ENCODE measurements at regions not wholly inside any gene's neighbourhood (a gene's known extent, or its start where the extent isn't known, plus 50 kb on each side); places are given as distances from the start of the nearest gene placed in this dataset.
"Not testable (repeated sequence)": the region's sequence is repeated elsewhere in the genome, so short reads cannot be mapped to it uniquely, and the experiment has no call there.

DNA sequence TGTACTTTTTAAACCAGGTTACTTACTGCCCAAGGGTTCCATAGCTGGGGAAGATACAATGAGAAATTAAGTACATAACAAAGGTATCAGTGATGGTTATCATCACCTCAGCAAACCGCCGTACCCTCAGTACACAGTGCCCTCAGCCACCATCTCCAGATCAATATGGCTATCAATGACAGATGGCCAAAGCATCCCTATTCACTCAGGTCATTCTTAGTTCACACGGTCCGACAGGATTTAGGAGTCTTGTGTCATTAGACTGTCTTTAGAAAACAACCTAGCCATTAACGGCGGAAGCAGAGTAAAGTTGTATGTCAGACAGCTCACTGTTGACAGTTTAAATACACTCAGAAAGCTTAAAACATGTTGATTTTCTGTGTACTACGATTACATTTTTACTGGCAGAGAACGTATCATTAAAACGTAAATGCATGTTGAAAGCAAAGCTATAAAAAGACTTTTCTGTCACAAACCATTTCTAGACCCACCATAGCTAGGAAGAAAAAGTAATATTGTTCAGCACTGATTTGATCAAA, 106.9 kb downstream of the HOXA1 start:
- Histone ChIP-seq H3K27ac (no peak overlapping the region), H3K36me3 (replicated peaks in 1 of 2) (no peaks in the 10 kb centered on the region), H3K27me3 (no peaks in the 10 kb centered on the region), H3K4me3 (no peak overlapping the region), H3K4me1 (replicated peaks in 1 of 2) (no peaks in the 10 kb centered on the region), H3K9me3 (replicated peaks in 1 of 3) (no peaks in the 10 kb centered on the region)
- DNase-seq: no peak
- WGBS, 4 donors: 71 to 80% (median 78%) methylated on average over 9 of the region's 9 CpGs
- intact Hi-C loops (cut with DNase I): loop anchor here in 1 of 2 donors (5.0 kb wide), 1 partner anchor 93 kb away; no protein-coding TSS in a partner anchor
- TF ChIP-seq POLR2A (IDR thresholded peaks at IDR 0.05) (no peak), CTCF (IDR thresholded peaks at IDR 0.05) (no peak)

DNA sequence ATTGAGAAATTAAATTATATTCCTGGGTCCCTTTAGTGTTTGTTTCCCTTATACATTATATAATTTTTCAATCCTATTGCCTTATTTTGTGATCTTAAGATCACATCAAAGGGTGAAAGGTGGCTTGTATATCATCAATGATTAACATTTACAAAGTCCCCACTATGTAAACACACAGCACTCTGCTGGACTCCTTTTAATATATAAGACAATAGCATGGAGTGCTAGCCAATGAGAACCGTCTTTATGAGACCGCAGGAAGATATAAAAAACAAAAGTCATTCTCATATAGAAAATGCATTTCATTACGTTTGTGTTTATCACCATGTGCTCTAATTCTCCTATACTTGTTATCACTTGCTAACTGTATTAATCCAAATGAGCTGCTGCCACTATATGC, 108.5 kb downstream of the HOXA1 start:
- no peak overlapping the region for H3K27ac ChIP-seq
- H3K27me3 ChIP-seq: no peaks in the 10 kb centered on the region
- no peak overlapping the region for H3K4me3 ChIP-seq
- H3K36me3 ChIP-seq (replicated peaks in 1 of 2): no peaks in the 10 kb centered on the region
- no peak for DNase-seq
- no peaks in the 10 kb centered on the region for H3K4me1 ChIP-seq (replicated peaks in 1 of 2)
- intact Hi-C loops (cut with DNase I): loop anchor here in 1 of 2 donors (5.0 kb wide), 1 partner anchor 95 kb away; no protein-coding TSS in a partner anchor
- WGBS, 4 donors: 81 to 90% (median 86%) methylated on average over 3 of the region's 3 CpGs
- no peaks in the 10 kb centered on the region for H3K9me3 ChIP-seq (replicated peaks in 1 of 3)
- no peak for TF ChIP-seq POLR2A (IDR thresholded peaks at IDR 0.05)
- no peak for TF ChIP-seq CTCF (IDR thresholded peaks at IDR 0.05)

DNA sequence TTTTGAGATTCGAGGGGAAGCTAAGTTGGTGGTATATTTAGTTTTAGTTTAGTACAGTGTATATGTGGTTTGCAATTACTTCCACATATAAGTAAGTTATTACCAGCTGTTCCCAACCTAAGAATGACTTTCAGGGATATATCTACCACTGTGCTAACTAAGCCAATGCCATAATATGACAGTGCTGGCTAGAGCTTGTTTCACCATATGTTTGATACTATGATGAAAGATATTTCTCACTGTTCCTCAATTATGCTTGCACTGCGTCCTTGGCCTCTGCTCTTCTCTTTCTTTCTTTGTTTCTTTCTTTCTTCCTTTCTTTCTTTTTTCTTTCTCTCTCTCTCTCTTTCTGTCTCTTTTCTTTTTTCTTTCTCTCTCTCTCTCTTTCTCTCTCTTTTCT, 113.8 kb upstream of the SKAP2 start:
- no peaks in the 10 kb centered on the region for H3K27me3 ChIP-seq
- H3K4me3 ChIP-seq: no peak overlapping the region
- intact Hi-C loops (cut with DNase I): no loop called here
- no peaks in the 10 kb centered on the region for H3K36me3 ChIP-seq (replicated peaks in 1 of 2)
- DNase-seq: no peak
- no peaks in the 10 kb centered on the region for H3K4me1 ChIP-seq (replicated peaks in 1 of 2)
- H3K9me3 ChIP-seq (replicated peaks in 1 of 3): no peaks in the 10 kb centered on the region
- no peak overlapping the region for H3K27ac ChIP-seq
- TF ChIP-seq CTCF (IDR thresholded peaks at IDR 0.05) (no peak), POLR2A (IDR thresholded peaks at IDR 0.05) (no peak)
- WGBS, 4 donors: 61 to 73% (median 66%) methylated on average over 2 of the region's 2 CpGs

GRCh38 chr7:26976840-26977239, 112.5 kb upstream of the SKAP2 start:
- Histone ChIP-seq H3K4me3 (no peak overlapping the region), H3K9me3 (replicated peaks in 1 of 3) (no peaks in the 10 kb centered on the region), H3K27me3 (no peaks in the 10 kb centered on the region), H3K4me1 (replicated peaks in 1 of 2) (no peaks in the 10 kb centered on the region), H3K27ac (no peak overlapping the region), H3K36me3 (replicated peaks in 1 of 2) (no peaks in the 10 kb centered on the region)
- TF ChIP-seq CTCF (IDR thresholded peaks at IDR 0.05) (no peak), POLR2A (IDR thresholded peaks at IDR 0.05) (no peak)
- DNase-seq: no peak
- intact Hi-C loops (cut with DNase I): no loop called here

DNA sequence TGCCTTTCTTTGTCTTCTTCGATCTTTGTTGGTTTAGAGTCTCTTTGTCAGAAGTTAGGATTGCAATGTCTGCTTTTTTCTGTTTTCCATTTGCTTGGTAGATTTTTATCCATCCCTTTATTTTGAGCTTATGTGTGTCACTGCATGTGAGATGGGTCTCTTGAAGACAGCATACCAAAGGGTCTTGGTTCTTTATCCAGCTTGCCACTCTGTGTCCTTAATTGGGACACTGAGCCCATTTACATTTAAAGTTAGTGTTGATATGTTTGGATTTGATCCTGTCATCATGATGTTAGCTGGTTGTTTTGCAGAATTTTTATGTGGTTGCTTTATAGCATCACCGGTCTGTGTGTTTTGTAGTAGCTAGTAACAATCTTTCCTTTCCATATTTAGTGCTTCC, 107.5 kb upstream of the SKAP2 start:
- intact Hi-C loops (cut with DNase I); H3K4me3 ChIP-seq; H3K4me1 ChIP-seq (replicated peaks in 1 of 2); H3K27me3 ChIP-seq; H3K27ac ChIP-seq; H3K9me3 ChIP-seq (replicated peaks in 1 of 3); H3K36me3 ChIP-seq (replicated peaks in 1 of 2); DNase-seq: not testable (repeated sequence)
- WGBS, 4 donors: 93 to 100% (median 98%) methylated on average over 2 of the region's 2 CpGs
